Breast epithelium (tissue), 3 donors: ENCODE measurements at regions not wholly inside any gene's neighbourhood (a gene's known extent, or its start where the extent isn't known, plus 50 kb on each side); places are given as distances from the start of the nearest gene placed in this dataset.

ENCODE experiments used
- POLR2A ChIP-seq: fragments of 450-650 bp; IDR thresholded peaks from one replicate; pipeline ENCODE4 v1.6.1; 2016; ENCODE audit warnings: antibody characterized with exemption, mild to moderate bottlenecking, moderate library complexity
- TF ChIP-seq, protein P1 (sequence below), 3 donors: fragments of 450-650 bp; IDR thresholded peaks; one replicate each; pipeline ENCODE4 v1.5.1; 2016 to 2017; ENCODE audit warnings: antibody characterized with exemption in 3 of 3, mild to moderate bottlenecking in 3 of 3, moderate library complexity in 3 of 3

DNA sequence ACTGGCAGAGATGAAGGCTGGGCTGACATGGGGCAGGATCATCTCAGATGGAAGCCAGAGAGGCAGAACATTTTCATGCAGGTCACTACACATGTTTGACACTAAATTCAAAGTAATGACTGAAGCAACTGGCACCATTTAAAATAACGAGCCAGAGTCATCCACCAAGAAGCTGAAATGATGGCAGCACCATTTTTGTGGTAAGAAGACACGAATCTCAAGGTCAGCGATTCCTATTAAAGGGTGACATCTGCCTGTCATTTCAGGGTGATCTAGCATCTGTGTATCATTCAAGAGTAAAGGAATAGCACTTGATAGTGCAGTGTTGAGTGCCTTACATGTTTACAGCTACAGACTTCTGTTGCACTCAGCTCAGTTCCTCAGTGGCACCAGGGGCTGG lies 113.4 kb upstream of the C11orf87 start:
- TF ChIP-seq, protein P1, sequence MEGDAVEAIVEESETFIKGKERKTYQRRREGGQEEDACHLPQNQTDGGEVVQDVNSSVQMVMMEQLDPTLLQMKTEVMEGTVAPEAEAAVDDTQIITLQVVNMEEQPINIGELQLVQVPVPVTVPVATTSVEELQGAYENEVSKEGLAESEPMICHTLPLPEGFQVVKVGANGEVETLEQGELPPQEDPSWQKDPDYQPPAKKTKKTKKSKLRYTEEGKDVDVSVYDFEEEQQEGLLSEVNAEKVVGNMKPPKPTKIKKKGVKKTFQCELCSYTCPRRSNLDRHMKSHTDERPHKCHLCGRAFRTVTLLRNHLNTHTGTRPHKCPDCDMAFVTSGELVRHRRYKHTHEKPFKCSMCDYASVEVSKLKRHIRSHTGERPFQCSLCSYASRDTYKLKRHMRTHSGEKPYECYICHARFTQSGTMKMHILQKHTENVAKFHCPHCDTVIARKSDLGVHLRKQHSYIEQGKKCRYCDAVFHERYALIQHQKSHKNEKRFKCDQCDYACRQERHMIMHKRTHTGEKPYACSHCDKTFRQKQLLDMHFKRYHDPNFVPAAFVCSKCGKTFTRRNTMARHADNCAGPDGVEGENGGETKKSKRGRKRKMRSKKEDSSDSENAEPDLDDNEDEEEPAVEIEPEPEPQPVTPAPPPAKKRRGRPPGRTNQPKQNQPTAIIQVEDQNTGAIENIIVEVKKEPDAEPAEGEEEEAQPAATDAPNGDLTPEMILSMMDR (IDR thresholded peaks at IDR 0.05): no peak
- no peak for TF ChIP-seq POLR2A
